ENCODE measurements at regions not wholly inside any gene's neighbourhood (a gene's known extent, or its start where the extent isn't known, plus 50 kb on each side); places are given as distances from the start of the nearest gene placed in this dataset.

GRCh38 chr11:27812341-27812740, 112.1 kb upstream of the BDNF start:
- TF ChIP-seq CTCF (IDR thresholded peaks at IDR 0.05; ENCODE audit: low read depth, low read length) (no peak), MAX (IDR thresholded peaks at IDR 0.05; ENCODE audit: low read depth, low read length) (no peak), POLR2A (IDR thresholded peaks at IDR 0.05; ENCODE audit: extremely low read depth, insufficient read length) (no peak), MYC (IDR thresholded peaks at IDR 0.05; ENCODE audit: low read depth, low read length) (no peak)

All from NB4 (cell line).